GM21526 (cell line): ENCODE measurements at regions not wholly inside any gene's neighbourhood (a gene's known extent, or its start where the extent isn't known, plus 50 kb on each side); places are given as distances from the start of the nearest gene placed in this dataset.
"Not testable (repeated sequence)": the region's sequence is repeated elsewhere in the genome, so short reads cannot be mapped to it uniquely, and the experiment has no call there.

Source experiments
- ATAC-seq: cut with Tn5 transposase; IDR thresholded peaks from one replicate; pipeline ENCODE4 v1.9.1; 2021; ENCODE audit warnings: moderate library complexity; ENCODE audit not compliant: unreplicated experiment, low FRiP score

DNA sequence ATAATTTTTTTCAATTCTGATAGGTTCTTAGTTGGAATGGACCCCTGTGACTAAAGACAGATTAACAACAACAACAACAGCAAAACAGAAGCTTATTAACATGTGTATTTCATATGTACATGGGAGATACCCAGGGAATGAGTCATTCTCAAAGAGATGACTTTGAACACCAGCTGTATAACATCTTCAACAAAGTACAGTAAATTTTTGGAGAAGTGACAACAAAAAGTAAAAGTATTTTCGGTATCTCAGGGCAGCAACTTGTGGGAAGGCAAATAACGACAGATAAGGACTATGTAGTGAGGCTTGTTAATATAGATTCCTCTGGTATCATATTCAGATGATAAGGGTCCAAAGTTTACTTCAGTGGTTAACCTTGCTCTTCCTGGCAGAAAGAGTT lies 573.4 kb upstream of the RAG2 start:
- no peak for ATAC-seq

DNA sequence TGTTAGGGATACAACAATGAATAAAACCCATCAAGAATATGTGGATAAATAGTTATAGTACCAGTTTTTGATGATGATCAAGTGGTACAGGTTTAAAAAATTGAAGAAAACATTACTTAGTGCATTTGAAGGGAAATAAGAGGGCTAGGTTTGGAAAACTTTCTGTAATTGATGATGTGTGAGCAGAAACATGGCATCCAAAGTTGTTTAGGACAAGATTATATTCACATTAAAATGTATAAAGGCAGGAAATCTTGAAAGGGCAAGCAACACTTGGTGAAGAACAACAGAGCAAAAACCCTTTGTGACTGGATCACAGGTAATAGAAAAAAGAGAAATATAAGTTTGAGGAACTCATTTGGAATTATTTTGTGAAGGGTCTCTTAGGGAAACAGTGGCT lies 572.3 kb upstream of the RAG2 start:
- no peak for ATAC-seq

DNA sequence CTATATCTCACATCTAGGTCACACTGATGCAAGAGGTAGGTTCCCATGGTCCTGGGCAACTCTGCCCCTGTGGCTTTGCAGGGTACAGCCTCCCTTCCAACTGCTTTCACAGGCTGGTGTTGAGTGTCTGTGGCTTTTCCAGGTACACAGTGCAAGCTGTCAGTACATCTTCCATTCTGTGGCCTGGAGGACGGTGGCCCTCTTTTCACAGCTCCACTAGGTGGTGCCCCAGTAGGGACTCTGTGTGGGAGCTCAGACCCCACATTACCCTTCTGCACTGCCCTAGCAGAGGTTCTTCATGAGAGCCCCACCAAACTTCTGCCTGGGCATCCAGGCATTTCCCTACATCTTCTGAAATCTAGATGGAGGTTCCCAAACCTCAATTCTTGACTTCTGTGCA lies 547.4 kb upstream of the RAG2 start:
- ATAC-seq: not testable (repeated sequence)

DNA sequence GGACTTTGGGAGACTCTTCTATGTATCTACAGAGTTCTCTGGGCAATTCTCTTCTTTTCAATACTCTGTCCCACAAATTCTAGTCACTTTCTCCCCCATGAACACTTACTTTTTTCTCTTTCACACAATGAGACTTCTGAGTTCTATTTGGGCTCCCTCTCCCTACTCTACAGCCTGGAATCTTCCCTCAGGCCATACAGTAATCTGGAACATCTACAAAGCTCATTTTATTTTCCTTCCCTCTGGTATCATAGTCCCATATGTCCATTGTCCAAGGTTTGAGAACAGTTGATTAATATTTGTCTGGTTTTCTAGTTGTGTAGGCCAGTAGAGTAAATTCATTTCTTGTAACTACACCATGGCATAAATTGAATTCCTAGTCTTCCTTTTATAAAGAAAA lies 544.6 kb upstream of the RAG2 start:
- no peak for ATAC-seq

DNA sequence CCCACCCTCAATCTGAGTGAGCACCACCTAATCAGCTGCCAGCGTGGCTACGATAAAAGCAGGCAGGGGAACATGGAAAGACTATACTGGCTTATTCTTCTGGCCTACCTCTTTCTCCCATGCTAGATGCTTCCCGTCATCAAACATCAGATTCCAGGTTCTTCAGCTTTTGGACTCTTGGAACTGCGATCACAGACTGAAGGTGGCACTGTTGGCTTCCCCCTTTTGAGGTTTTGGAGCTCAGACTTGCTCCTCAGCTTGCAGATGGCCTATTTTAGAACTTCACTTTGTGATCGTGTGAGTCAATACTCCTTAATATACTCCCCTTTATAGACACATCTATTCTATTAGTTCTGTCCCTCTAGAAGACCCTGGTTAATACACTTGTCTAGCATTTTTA lies 543.7 kb upstream of the RAG2 start:
- no peak for ATAC-seq

DNA sequence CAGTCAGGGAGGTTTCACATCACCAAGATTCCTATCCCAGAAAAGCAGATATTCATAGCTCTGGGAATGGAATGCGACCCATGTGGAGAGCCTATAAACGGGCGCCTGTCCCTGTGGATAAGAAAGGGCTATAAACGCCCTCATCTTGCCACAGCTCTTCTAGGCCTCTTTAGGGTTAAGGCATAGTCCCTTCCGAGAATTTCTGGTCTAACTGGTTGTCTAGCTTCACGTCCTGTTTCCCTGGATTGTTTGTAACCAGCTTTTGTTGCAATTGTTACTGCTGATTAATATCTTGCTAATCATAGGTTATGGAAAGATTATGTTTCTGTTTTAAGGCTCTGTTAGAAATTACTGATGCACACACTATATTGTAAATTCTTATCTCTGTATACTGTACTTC lies 537.6 kb upstream of the RAG2 start:
- ATAC-seq: not testable (repeated sequence)

DNA sequence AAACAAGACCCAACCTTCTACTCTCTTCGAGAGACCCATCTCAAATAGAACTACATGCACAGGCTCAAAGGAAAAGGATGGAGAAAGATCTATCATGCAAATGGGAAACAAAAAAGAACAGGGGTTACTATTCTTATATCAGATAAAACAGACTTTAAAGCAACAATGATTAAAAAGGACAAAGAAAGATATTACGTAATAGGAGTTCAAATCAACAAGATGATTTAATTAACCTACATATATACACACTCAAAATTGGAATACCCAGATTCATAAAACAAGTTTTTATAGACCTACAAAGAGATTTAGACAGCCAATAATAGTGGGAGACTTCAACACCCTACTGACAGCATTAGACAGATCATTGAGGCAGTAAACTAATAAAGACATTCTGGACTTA lies 536.6 kb upstream of the RAG2 start:
- ATAC-seq: no peak

DNA sequence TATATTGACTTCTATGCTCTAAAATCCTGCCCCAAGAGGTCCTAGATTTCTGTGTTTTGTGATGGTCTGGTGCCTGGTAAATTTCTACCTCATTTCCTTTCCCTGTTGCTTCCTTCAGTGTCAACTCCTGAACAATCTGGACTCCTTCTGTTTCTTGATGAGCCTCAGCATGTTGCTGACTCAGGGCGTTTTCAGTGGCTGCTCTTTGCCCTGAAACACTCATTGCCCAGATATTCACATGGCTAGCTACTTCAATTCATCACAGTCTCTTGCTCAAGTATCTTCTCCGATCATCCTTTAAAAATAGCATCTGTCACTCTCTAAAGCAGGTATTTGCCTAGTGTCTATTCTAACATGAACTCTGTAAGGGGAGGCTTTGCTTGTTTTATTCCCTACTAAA lies 526.3 kb upstream of the RAG2 start:
- no peak for ATAC-seq

DNA sequence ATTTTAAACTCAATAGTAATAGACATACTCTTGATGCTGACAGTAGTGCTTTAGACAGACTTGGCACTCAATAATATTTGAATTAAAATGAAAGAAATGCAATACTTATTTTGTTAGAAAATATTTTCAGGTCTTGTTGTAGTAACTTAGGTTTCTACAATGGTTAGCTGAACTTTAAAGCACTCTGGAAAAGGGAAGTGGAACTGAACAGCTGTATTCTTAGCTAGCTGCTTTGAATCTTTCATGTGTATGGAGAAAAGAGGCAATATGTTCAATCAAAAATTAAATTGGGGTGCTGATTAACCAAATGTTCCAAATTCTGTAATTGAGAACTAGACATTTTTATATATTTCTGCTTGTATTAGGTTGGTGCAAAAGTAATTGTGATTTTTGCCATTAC lies 517.9 kb upstream of the RAG2 start:
- no peak for ATAC-seq

DNA sequence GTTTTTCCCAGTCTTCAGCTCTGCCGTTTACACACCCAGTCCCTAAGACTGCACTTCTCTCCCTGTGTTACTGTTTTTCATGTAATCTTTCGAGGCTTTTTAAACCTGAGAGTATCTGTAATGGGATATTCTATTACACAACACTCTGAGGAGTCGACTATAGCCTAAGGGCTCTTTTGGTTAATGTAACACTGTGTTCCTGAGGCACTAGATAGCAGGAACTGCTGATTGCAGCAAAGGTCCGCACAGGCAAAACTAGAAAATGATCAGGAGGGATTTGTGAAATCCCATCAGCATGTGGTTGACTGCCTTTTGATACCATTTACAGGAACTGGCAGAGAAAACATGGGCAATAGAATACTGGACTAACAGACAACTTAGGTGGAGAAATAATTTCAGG lies 512.3 kb upstream of the RAG2 start:
- ATAC-seq: no peak

DNA sequence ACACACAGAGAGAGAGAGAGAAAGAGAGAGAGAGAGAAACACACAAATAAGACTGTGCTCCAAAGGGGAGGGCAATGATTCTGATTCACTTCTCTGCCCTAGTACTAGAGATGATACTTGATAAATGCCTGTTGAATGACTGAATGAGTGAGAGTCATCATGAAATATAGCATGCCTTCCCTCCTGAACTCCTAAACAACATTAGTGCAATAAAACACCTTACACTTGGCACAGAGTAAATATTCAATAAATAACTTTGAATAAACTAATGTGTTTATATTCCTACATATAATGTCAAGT lies 511.2 kb upstream of the RAG2 start:
- no peak for ATAC-seq

DNA sequence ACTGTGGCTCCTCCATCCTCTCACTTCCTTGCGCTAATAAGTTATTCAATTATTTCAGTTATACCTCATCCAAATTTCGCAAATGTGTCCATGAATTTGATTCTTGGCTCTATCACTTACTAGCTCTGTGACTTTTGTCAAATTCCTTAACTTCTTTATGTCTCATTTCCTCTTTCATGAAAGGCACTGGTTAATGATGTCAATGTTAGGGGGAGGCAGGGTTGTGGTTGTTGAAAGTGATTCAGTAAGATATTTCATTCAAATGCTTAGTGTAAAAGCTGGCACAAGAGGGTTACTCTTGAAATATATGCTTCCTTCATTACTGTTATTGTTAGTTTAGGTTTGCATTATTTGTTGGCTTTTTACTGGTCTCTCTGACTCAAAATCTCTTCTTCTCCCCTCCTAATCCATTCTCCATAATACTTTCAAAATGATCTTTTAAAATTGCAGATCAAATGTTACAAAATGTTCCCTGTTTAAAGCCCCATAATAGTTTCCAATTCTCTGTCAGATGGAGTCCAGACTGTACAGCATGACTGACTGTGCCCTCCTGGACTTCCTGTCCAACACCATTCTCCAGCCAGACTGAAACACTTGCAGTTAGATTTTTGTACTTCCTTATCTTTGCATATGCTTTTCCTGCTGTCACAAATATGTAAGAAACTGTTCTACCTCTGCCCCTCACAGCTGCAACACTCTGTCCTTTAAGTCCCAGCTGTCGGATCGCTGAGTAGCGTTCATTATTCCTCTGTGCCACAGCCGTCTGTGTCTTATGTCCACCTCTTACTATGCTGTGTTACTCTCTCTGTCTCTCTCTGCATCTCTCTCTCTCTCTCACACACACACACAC lies 510.6 kb upstream of the RAG2 start:
- no peak for ATAC-seq

DNA sequence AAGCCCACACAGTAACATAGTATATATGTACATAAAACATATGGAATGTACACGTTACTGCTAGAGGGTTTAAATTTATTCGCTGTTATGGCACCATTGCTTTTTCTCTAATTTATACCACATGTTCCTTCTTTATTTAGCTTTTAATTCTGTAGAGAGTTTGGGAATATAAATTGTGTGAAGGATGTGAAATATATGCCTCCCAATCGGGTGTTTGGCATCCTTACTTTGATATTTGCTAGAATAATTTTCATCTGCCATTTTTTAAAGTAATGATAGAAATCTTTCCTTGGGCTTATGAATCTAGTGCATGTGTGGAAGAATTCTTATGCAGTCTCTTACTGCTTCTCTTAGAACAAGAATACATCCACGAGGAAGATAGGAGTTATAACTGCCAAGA lies 509.8 kb upstream of the RAG2 start:
- ATAC-seq: no peak

DNA sequence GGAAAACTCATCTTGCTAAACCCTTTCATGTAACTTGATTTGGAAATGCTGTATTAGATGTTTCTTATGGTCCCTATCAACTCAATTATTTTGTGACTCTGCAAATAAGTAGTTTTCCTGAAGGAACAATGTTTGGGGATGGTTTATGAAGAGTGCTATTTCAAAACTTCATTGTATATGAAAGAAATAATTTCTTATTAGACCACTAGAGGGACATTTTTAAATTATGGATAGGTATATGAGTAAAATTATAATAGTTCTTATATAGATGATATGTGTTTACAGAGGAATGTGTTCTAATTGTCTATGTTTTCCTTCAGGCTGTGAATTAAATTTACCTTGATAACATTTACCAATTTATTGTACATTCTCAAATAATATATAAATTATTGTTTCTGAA lies 509.4 kb upstream of the RAG2 start:
- no peak for ATAC-seq

DNA sequence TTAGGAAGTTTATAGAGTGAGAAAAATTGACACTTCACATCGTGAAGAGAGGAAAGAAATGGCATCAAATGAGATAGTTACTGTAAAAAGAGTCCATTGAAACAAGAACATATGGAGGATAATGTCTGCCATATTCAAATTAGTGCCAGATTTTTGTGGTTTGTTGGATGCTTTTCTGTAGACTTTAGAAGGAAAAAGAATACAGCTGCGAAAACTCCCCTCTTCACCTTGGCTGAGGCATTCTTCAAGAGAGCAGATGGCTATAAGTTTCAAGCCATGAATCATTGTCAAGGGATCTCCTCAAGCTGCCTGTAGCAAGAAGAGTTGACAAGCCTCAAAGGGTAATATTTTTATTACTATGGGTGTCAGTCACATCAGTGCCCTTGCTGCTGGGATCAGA lies 507.4 kb upstream of the RAG2 start:
- no peak for ATAC-seq

DNA sequence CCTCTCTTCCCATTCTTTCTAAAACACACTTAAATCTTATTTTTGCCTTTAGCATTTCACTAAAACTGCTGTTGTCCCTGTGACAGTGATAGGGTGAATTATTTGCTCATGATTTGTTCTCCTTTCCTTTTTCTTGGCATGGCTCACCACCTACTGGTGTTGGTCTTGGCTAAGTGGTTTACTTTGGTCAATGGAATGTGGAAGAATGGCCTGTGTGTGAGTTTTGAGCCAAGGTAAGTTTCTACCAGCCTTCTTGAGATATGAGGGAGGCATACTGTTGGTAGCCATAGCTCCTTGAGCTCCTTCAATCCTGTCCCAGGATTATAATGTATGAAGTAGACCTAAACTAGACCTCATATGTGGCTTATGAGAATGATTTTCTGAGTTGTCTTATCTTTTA lies 506.3 kb upstream of the RAG2 start:
- ATAC-seq: no peak

DNA sequence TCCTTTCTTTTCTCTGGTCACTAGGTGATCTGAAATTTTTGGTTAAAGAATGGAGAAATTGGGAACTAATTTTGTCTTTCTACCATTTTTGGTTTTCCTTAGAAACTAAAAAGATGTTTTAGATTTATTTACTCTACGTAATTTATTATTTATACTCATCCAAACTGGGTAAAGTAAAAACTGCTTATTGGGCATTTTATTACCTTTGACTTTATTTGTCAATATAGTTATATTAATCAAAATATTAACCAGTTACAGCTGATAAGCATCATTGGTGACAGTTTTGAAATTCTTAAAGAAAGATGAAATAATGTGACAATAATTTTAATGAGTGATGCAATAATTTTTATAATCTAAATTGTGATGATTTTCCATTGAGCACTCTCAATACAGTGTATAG lies 502.0 kb upstream of the RAG2 start:
- ATAC-seq: no peak

DNA sequence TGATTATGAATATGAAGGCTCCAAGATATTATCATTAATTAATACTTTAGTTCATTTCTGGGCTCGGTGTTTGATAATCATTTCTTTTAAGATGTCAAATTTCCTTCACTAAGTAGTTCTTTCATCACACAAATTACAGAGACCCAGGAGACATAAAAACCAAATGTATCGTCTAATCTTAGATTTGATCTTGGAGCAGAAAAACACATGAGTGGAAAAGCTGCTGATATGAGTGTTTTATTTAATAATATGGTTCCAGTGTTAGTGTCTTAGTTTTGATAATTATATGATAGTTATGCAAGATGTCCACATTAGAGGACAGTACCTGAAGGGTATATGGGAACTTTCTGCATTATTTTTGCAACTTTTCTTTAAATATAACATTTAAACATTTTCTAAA lies 494.5 kb upstream of the RAG2 start:
- ATAC-seq: no peak

DNA sequence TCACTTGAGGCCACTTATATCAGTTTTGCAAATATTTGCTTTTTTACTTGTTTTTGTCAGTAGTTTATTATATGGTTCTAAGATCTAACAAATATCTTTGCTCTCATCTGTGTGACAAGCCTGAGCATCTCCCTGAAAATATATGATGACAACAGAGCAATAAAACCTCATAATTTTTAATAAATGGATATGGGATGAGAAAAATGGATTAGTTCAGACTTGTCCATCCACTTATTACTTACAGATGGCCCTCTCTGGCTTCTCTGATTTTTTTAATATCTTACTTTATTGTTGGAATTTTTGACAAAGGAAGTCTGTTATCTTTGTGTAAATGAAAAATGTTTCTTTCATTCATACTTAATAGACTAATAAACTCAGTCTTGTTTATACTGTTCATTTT lies 491.4 kb upstream of the RAG2 start:
- ATAC-seq: no peak

DNA sequence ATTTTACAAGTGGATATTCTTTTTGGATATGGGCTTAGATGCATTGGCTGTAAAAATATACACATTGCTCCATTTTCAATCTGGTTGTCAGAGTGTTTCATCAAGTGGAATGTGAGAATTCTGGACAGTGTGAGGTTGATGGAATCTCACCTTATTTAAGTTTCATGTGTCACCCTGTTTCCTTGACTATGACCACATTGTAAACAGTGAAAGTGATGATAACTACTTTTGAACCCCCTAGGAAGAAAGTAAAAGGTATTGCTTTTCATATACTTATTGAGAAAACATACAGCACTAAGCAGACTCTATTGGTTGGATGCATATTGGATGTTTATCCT lies 490.5 kb upstream of the RAG2 start:
- ATAC-seq: no peak

DNA sequence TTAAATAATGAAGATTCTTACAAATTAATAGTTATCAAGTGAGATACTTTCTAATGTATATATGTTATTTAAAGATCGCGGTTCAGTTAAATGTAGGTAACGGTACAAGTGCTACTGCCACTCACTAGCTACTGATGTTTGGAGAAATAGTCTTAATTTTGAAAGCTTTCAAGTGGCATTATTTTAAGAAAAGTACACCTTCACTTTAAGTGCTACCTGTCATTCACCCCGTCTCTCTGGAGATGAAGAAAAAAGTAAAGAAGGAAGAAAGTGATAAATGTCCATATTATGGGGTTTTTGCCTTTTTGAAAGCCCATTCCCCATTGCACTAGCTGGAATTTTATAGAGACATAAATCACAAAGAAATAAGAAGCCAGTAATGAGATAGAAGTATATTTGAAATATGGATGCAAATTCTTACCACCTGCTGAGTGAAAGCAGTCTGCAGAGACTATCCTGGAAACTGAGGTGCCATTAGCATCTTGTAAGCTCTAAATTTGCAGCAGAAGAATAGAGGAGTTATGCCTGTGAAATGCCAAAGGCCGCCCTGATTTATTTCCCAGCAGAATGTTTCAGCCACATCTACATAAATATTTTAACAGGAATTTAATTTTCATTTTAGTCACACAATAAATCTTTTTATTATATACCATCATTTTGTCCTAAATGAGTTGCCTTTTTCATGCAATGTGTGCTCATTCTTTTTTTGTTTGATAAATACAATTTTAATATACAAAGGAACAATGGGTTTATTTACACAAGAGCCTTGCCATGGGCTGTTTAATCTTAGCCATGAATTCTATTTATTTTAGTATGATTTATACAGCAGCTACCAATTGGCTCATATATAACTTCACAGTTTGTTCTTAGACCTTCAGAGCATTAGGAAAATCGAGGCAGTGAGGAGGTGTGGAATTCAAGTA lies 489.9 kb upstream of the RAG2 start:
- ATAC-seq: no peak

DNA sequence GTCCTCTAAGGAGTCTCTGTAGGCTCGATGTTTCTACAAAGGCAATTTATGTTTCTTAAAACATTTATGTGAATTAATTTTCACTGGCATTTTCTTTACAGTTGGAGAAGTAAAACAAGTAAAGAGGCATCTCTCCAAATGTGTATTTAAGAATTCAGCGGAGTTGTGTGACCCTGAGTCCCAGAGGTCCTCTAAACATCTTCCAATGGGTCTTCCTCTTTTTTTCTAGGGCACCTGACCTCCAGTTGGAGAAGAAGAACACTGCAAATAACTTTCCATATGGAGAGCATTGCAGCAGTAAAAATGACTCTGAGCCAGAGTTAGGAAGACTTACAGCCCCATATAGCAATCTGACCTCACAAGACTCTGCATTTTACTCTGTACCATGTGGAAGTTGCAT lies 480.5 kb upstream of the RAG2 start:
- ATAC-seq: no peak
